Thyroid gland (tissue), 4 donors: ENCODE measurements at regions not wholly inside any gene's neighbourhood (a gene's known extent, or its start where the extent isn't known, plus 50 kb on each side); places are given as distances from the start of the nearest gene placed in this dataset.

ENCODE experiments used
- DNase-seq, 2 donors: peaks; one replicate each; pipeline ENCODE4 v3.0.0-alpha.2; 2019
- H3K27ac ChIP-seq, 3 donors: fragments of 200-600 bp; sonication (generic); 1 replicate in 2 of 3; 2 replicates in 1 of 3; pipeline ENCODE4 v1.5.1; 2016 to 2019; ENCODE audit warnings: mild to moderate bottlenecking in 1 of 3, moderate library complexity in 1 of 3
- H3K27me3 ChIP-seq: fragments of 200-600 bp; sonication (generic); one replicate; pipeline ENCODE4 v1.5.1; 2019
- H3K36me3 ChIP-seq, 2 donors: fragments of 200-600 bp; sonication (generic); one replicate each; pipeline ENCODE4 v1.5.1; 2016 to 2019
- H3K4me1 ChIP-seq, 2 donors: fragments of 200-600 bp; sonication (generic); one replicate each; pipeline ENCODE4 v1.5.1; 2017 to 2019
- H3K4me3 ChIP-seq, 3 donors: fragments of 200-600 bp; sonication (generic); replicated peaks in 1 of 3; 1 replicate in 2 of 3; 2 replicates in 1 of 3; pipeline ENCODE4 v1.5.1; 2016; ENCODE audit warnings: mild to moderate bottlenecking in 1 of 3
- H3K9me3 ChIP-seq: fragments of 200-600 bp; sonication (generic); one replicate; pipeline ENCODE4 v1.5.1; 2017
- CTCF ChIP-seq, 6 experiments: fragments of 200-600 bp in 3 of 6; fragments of 450-650 bp in 3 of 6; sonication (generic) in 3 of 6; IDR thresholded peaks; one replicate each; pipeline ENCODE4 v1.5.1; 2016 to 2019; ENCODE audit warnings: antibody characterized with exemption in 6 of 6, mild to moderate bottlenecking in 2 of 6, inconsistent platforms in 1 of 6, moderate library complexity in 1 of 6
- POLR2A ChIP-seq, 2 donors: fragments of 450-650 bp; IDR thresholded peaks; one replicate each; pipeline ENCODE4 v1.6.1; 2017; ENCODE audit warnings: antibody characterized with exemption in 2 of 2, mild to moderate bottlenecking in 2 of 2, moderate library complexity in 1 of 2
- WGBS, 2 donors: methylation state at CpG; one replicate each; pipeline ENCODE4 v1.1.5; 2017; 5-methylcytosine and 5-hydroxymethylcytosine counted together
- intact Hi-C: fragments of 100-400 bp; cut with DNase I; formaldehyde crosslinking; loops from one replicate; pipeline ENCODE4 v1.15.1; 2023

- no peak for DNase-seq
- H3K4me1 ChIP-seq: no peaks in the 10 kb centered on the region
- intact Hi-C loops: no loop called here
- H3K9me3 ChIP-seq: no peaks in the 10 kb centered on the region
- TF ChIP-seq CTCF (IDR thresholded peaks at IDR 0.05) (no peak), POLR2A (IDR thresholded peaks at IDR 0.05) (no peak)
- no peaks in the 10 kb centered on the region for H3K36me3 ChIP-seq
- 65 to 70% methylated on average over 8 of the region's 8 CpGs for WGBS, 2 donors
- no peak overlapping the region for H3K27ac ChIP-seq
- no peak overlapping the region for H3K4me3 ChIP-seq
- H3K27me3 ChIP-seq: no peaks in the 10 kb centered on the region
Measured at GRCh38 chr7:55314967-55315366, 50.2 kb upstream of the LANCL2 start.
